ENCODE measurements at regions not wholly inside any gene's neighbourhood (a gene's known extent, or its start where the extent isn't known, plus 50 kb on each side); places are given as distances from the start of the nearest gene placed in this dataset.

GRCh38 chr14:45486599-45486998 is 233.6 kb upstream of the MIS18BP1 start:
- H3K27ac ChIP-seq = no peak overlapping the region
- TF ChIP-seq POLR2AphosphoS5 (IDR thresholded peaks at IDR 0.05) (no peak), POLR2A (IDR thresholded peaks at IDR 0.05) (no peak), CTCF (IDR thresholded peaks at IDR 0.05) (no peak)

DNA sequence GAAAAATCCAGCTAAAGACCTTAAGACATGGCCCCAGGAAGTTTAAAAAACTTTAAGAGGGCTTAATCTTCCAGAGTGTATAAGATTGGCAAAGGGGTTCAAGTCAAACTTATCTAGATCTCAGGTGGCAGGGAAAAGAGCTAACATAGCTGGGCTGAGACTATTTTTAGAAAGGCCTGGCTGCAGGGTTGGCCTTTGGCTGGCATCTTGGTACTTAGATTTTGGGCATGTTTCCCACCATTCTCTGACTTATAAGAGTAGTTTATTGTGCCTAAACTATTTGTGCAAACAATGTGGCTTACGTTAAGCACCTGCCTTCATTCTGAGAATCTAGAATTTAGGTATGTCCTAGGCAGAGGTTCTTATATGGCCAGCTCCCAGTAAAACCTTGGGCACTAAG is 214.0 kb upstream of the MIS18BP1 start:
- no peaks in the 10 kb centered on the region for H3K36me3 ChIP-seq
- H3K4me1 ChIP-seq = no peaks in the 10 kb centered on the region
- no peak overlapping the region for H3K4me3 ChIP-seq
- H3K9me3 ChIP-seq = no peaks in the 10 kb centered on the region
- TF ChIP-seq POLR2A (IDR thresholded peaks at IDR 0.05) (no peak), CTCF (IDR thresholded peaks at IDR 0.05) (no peak), POLR2AphosphoS5 (IDR thresholded peaks at IDR 0.05) (no peak)
- no peak for DNase-seq (ENCODE audit: low spot score in 2 of 2)
- H3K27ac ChIP-seq = no peak overlapping the region
- H3K27me3 ChIP-seq = no peaks in the 10 kb centered on the region
- intact Hi-C loops (cut with DNase I; ENCODE audit: low total_unique reads) = no loop called here

More at GRCh38 chr14:45486599-45486998, 233.6 kb upstream of the MIS18BP1 start:
- Histone ChIP-seq H3K4me1 (no peaks in the 10 kb centered on the region), H3K27me3 (no peaks in the 10 kb centered on the region), H3K4me3 (no peak overlapping the region), H3K36me3 (no peaks in the 10 kb centered on the region), H3K9me3 (peaks cover 6 to 16% of the 10 kb centered on the region in 2 donors)
- intact Hi-C loops (cut with DNase I; ENCODE audit: low total_unique reads) = no loop called here
- no peak for DNase-seq (ENCODE audit: low spot score in 2 of 2)

GRCh38 chr14:45434221-45434620 is 181.2 kb upstream of the MIS18BP1 start:
- TF ChIP-seq POLR2AphosphoS5 (IDR thresholded peaks at IDR 0.05) = no peak
- H3K9me3 ChIP-seq = no peaks in the 10 kb centered on the region
- no peak for DNase-seq (ENCODE audit: low spot score in 2 of 2)
- no peaks in the 10 kb centered on the region for H3K27me3 ChIP-seq
- H3K27ac ChIP-seq = no peak overlapping the region
- intact Hi-C loops (cut with DNase I; ENCODE audit: low total_unique reads) = no loop called here
- H3K36me3 ChIP-seq = no peaks in the 10 kb centered on the region
- no peak overlapping the region for H3K4me3 ChIP-seq
- no peaks in the 10 kb centered on the region for H3K4me1 ChIP-seq

GRCh38 chr14:45426685-45427282 is 173.8 kb upstream of the MIS18BP1 start:
- DNase-seq (ENCODE audit: low spot score in 2 of 2) = no peak
- Histone ChIP-seq H3K4me1 (no peaks in the 10 kb centered on the region), H3K9me3 (peaks cover 0 to 5% of the 10 kb centered on the region in 2 donors), H3K4me3 (no peak overlapping the region), H3K27ac (no peak overlapping the region), H3K27me3 (no peaks in the 10 kb centered on the region), H3K36me3 (no peaks in the 10 kb centered on the region)
- intact Hi-C loops (cut with DNase I; ENCODE audit: low total_unique reads) = no loop called here
- TF ChIP-seq POLR2AphosphoS5 (IDR thresholded peaks at IDR 0.05) (no peak), CTCF (IDR thresholded peaks at IDR 0.05) (peak in 2 of 3 donors; percentile 45 to 54)

DNA sequence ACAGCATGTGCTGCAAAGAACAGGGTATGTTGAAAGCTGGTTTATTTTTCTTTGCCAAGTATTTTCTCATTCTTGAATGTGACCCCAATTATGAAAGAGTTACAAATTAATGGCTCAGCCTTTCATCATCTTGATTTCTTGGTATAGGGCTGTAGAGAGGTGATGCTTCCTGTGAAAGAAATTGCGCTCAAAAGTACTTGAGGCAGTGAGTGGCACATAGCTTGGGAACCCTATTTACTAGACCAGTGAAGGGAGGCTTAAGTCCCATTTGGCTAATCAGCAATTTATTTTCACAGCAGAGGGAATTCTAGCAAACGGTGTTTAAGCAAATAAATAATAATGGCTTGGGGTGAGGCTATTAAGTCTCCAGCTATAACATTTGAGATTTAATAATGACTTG is 153.9 kb upstream of the MIS18BP1 start:
- no peaks in the 10 kb centered on the region for H3K27me3 ChIP-seq
- peaks cover 0 to 7% of the 10 kb centered on the region in 2 donors for H3K9me3 ChIP-seq
- TF ChIP-seq POLR2AphosphoS5 (IDR thresholded peaks at IDR 0.05) = no peak
- no peak for TF ChIP-seq POLR2A (IDR thresholded peaks at IDR 0.05)
- TF ChIP-seq CTCF (IDR thresholded peaks at IDR 0.05) = no peak
- no peak overlapping the region for H3K27ac ChIP-seq
- no peak overlapping the region for H3K4me3 ChIP-seq
- intact Hi-C loops (cut with DNase I; ENCODE audit: low total_unique reads) = no loop called here
- DNase-seq (ENCODE audit: low spot score in 2 of 2) = no peak
- H3K36me3 ChIP-seq = no peaks in the 10 kb centered on the region
- H3K4me1 ChIP-seq = no peaks in the 10 kb centered on the region
